CD14-positive monocyte (primary cell): ENCODE measurements at regions not wholly inside any gene's neighbourhood (a gene's known extent, or its start where the extent isn't known, plus 50 kb on each side); places are given as distances from the start of the nearest gene placed in this dataset.

ENCODE experiments used
- DNase-seq, 3 donors: peaks; one replicate each; pipeline ENCODE4 v3.0.0-alpha.2; 2011 to 2022
- H2AFZ ChIP-seq: 2 replicates; pipeline ENCODE4 v1.6.0; 2012; ENCODE audit warnings: mild to moderate bottlenecking, low read depth, low read length, inconsistent platforms; ENCODE audit not compliant: insufficient read depth, poor library complexity, severe bottlenecking
- H3K27ac ChIP-seq, 2 donors: 1 replicate in 1 of 2; 2 replicates in 1 of 2; pipeline ENCODE4 v1.5.1; 2012 to 2013; ENCODE audit warnings: low read length in 2 of 2, control low read depth in 1 of 2, inconsistent platforms in 1 of 2, low read depth in 1 of 2, mild to moderate bottlenecking in 1 of 2
- H3K27me3 ChIP-seq, 2 donors: one replicate each; pipeline versions ENCODE4 v1.6.0 to v1.6.1; 2011 to 2013; ENCODE audit warnings: low read length in 2 of 2; ENCODE audit not compliant: control insufficient read depth in 2 of 2, insufficient read depth in 2 of 2
- H3K36me3 ChIP-seq, 2 donors: replicated peaks in 1 of 2; 1 replicate in 1 of 2; 2 replicates in 1 of 2; pipeline versions ENCODE4 v1.5.1 to v1.6.1; 2012 to 2013; ENCODE audit warnings: low read length in 2 of 2, control low read depth in 1 of 2, inconsistent platforms in 1 of 2, mild to moderate bottlenecking in 1 of 2; ENCODE audit not compliant: insufficient read depth in 2 of 2, control insufficient read depth in 1 of 2
- H3K4me1 ChIP-seq, 2 donors: 1 replicate in 1 of 2; 2 replicates in 1 of 2; pipeline versions ENCODE4 v1.5.1 to v1.6.1; 2012 to 2013; ENCODE audit warnings: low read length in 2 of 2, control low read depth in 1 of 2, inconsistent platforms in 1 of 2, mild to moderate bottlenecking in 1 of 2, moderate library complexity in 1 of 2; ENCODE audit not compliant: insufficient read depth in 2 of 2, control insufficient read depth in 1 of 2
- H3K4me2 ChIP-seq: replicated peaks from 2 replicates; pipeline ENCODE3; 2012; ENCODE audit warnings: low read length, moderate library complexity, mild to moderate bottlenecking; ENCODE audit not compliant: poor library complexity, severe bottlenecking; ENCODE audit errors: extremely low read depth
- H3K4me3 ChIP-seq, 3 experiments: fragments of 200-600 bp in 1 of 3; sonication (generic) in 1 of 3; replicated peaks in 1 of 3; 1 replicate in 2 of 3; 2 replicates in 1 of 3; pipeline ENCODE4 v1.5.1; 2011 to 2013; ENCODE audit warnings: low read length in 3 of 3, mild to moderate bottlenecking in 3 of 3, control low read depth in 2 of 3, low read depth in 2 of 3, inconsistent platforms in 1 of 3, moderate library complexity in 1 of 3
- H3K79me2 ChIP-seq: 2 replicates; pipeline ENCODE4 v1.6.0; 2012; ENCODE audit warnings: mild to moderate bottlenecking, control low read depth, inconsistent platforms, low read length, moderate library complexity; ENCODE audit not compliant: insufficient read depth
- H3K9ac ChIP-seq: 2 replicates; pipeline ENCODE4 v1.6.0; 2017; ENCODE audit warnings: low read length, mild to moderate bottlenecking; ENCODE audit not compliant: insufficient read depth, poor library complexity, severe bottlenecking
- H3K9me3 ChIP-seq, 2 donors: replicated peaks in 1 of 2; 1 replicate in 1 of 2; 2 replicates in 1 of 2; pipeline versions ENCODE4 v1.5.1 to v1.6.1; 2012 to 2013; ENCODE audit warnings: low read length in 2 of 2, control low read depth in 1 of 2; ENCODE audit not compliant: control insufficient read depth in 1 of 2, insufficient read depth in 1 of 2
- H4K20me1 ChIP-seq: 2 replicates; pipeline ENCODE4 v1.6.0; 2012; ENCODE audit warnings: mild to moderate bottlenecking, low read length, control low read depth, moderate library complexity; ENCODE audit not compliant: insufficient read depth
- H3K27ac Mint-ChIP-seq, 7 donors: one replicate each; pipeline ENCODE4 v1.8.0; 2020; ENCODE audit warnings: mild to moderate bottlenecking in 7 of 7, mixed read lengths in 7 of 7, moderate library complexity in 6 of 7, inconsistent platforms in 2 of 7
- H3K27me3 Mint-ChIP-seq, 3 donors: one replicate each; pipeline ENCODE4 v1.8.0; 2021 to 2022; ENCODE audit warnings: low read depth in 3 of 3, mild to moderate bottlenecking in 3 of 3, mixed read lengths in 3 of 3, moderate library complexity in 3 of 3, inconsistent platforms in 1 of 3
- H3K36me3 Mint-ChIP-seq, 2 donors: one replicate each; pipeline ENCODE4 v1.8.0; 2020; ENCODE audit warnings: mixed read lengths in 2 of 2, inconsistent platforms in 1 of 2, mild to moderate bottlenecking in 1 of 2
- H3K4me1 Mint-ChIP-seq: one replicate; pipeline ENCODE4 v1.8.0; 2020; ENCODE audit warnings: mild to moderate bottlenecking, mixed read lengths
- H3K4me3 Mint-ChIP-seq, 2 donors: one replicate each; pipeline ENCODE4 v1.8.0; 2020; ENCODE audit warnings: mild to moderate bottlenecking in 2 of 2, mixed read lengths in 2 of 2, moderate library complexity in 1 of 2
- H3K9me3 Mint-ChIP-seq, 7 donors: one replicate each; pipeline ENCODE4 v1.8.0; 2020 to 2022; ENCODE audit warnings: mixed read lengths in 7 of 7, mild to moderate bottlenecking in 6 of 7, moderate library complexity in 6 of 7, inconsistent platforms in 2 of 7
- CTCF ChIP-seq: fragments of 200-600 bp; IDR thresholded peaks from one replicate; pipeline ENCODE4 v1.8.0; 2022; ENCODE audit warnings: antibody characterized with exemption, mild to moderate bottlenecking
- WGBS: methylation state at CpG from one replicate; pipeline ENCODE4 v1.1.5; 2013; ENCODE audit warnings: missing lambda C conversion rate; ENCODE audit not compliant: insufficient coverage; 5-methylcytosine and 5-hydroxymethylcytosine counted together
- intact Hi-C, 2 donors: fragments of 100-400 bp; cut with micrococcal nuclease; formaldehyde crosslinking; loops; one replicate each; pipeline versions ENCODE4 v1.15.0 to v1.15.1; 2023

- Histone ChIP-seq H3K4me1 (no peaks in the 10 kb centered on the region), H3K79me2 (no peaks in the 10 kb centered on the region), H2AFZ (no peak overlapping the region), H3K27me3 (no peaks in the 10 kb centered on the region), H4K20me1 (no peaks in the 10 kb centered on the region), H3K4me2 (no peak overlapping the region), H3K9me3 (no peaks in the 10 kb centered on the region), H3K4me3 (no peak overlapping the region), H3K9ac (no peak overlapping the region), H3K36me3 (no peaks in the 10 kb centered on the region), H3K27ac (no peak overlapping the region)
- H3K27ac Mint-ChIP-seq, result no peak overlapping the region
- H3K9me3 Mint-ChIP-seq, result peaks cover 0 to 4% (median 0%) of the 10 kb centered on the region in 7 donors
- H3K27me3 Mint-ChIP-seq, result peaks cover 0 to 4% (median 0%) of the 10 kb centered on the region in 3 donors
- intact Hi-C loops, result no loop called here
- TF ChIP-seq CTCF, result no peak
- no peak for DNase-seq
- no peaks in the 10 kb centered on the region for H3K36me3 Mint-ChIP-seq
- H3K4me1 Mint-ChIP-seq, result no peaks in the 10 kb centered on the region
- WGBS, result no CpG with 5 or more reads among the region's 2 CpGs
- H3K4me3 Mint-ChIP-seq, result no peak overlapping the region
Measured at GRCh38 chr3:190738636-190739155, 123.8 kb downstream of the GMNC start.

- H3K27me3 ChIP-seq, result no peaks in the 10 kb centered on the region
- TF ChIP-seq CTCF, result no peak
- no peaks in the 10 kb centered on the region for H3K79me2 ChIP-seq
- no peaks in the 10 kb centered on the region for H3K4me1 ChIP-seq
- WGBS, result 100% methylated on average over 1 of the region's 4 CpGs
- H3K27me3 Mint-ChIP-seq, result peaks cover 0 to 4% (median 0%) of the 10 kb centered on the region in 3 donors
- no peaks in the 10 kb centered on the region for H3K9me3 ChIP-seq
- no peak overlapping the region for H3K4me2 ChIP-seq
- no peak overlapping the region for H3K4me3 ChIP-seq
- no peak overlapping the region for H3K4me3 Mint-ChIP-seq
- H3K27ac Mint-ChIP-seq, result no peak overlapping the region
- no peak overlapping the region for H3K9ac ChIP-seq
- H3K36me3 Mint-ChIP-seq, result no peaks in the 10 kb centered on the region
- peaks cover 0 to 4% (median under 1%) of the 10 kb centered on the region in 7 donors for H3K9me3 Mint-ChIP-seq
- no peaks in the 10 kb centered on the region for H4K20me1 ChIP-seq
- no peaks in the 10 kb centered on the region for H3K4me1 Mint-ChIP-seq
- intact Hi-C loops, result no loop called here
- DNase-seq, result no peak
- no peak overlapping the region for H3K27ac ChIP-seq
- H2AFZ ChIP-seq, result no peak overlapping the region
- H3K36me3 ChIP-seq, result no peaks in the 10 kb centered on the region
Measured at GRCh38 chr3:190737446-190737845, 125.0 kb downstream of the GMNC start.
